Keratinocyte (primary cell): ENCODE measurements at regions not wholly inside any gene's neighbourhood (a gene's known extent, or its start where the extent isn't known, plus 50 kb on each side); places are given as distances from the start of the nearest gene placed in this dataset.

Source experiments
- DNase-seq: peaks from one replicate; pipeline ENCODE4 v3.0.0-alpha.2; 2011; ENCODE audit warnings: low read depth, missing footprints, low spot score
- FAIRE-seq: peaks from 2 replicates; lab custom pipeline; 2011; peaks lifted over from hg19 to GRCh38; lab: Jason Lieb, UNC
- H2AFZ ChIP-seq: 2 replicates; pipeline ENCODE4 v1.6.0; 2012; ENCODE audit warnings: low read length, control low read depth, inconsistent platforms; ENCODE audit not compliant: control insufficient read depth
- H3K27ac ChIP-seq: 2 replicates; pipeline ENCODE4 v1.5.1; 2011; ENCODE audit warnings: low read length; ENCODE audit not compliant: control insufficient read depth, insufficient read depth
- H3K27me3 ChIP-seq: 3 replicates; pipeline ENCODE4 v1.6.0; 2011; ENCODE audit warnings: low read length; ENCODE audit not compliant: control insufficient read depth, insufficient read depth; ENCODE audit errors: extremely low read depth
- H3K36me3 ChIP-seq, 2 experiments: 2 replicates in 1 of 2; 3 replicates in 1 of 2; pipeline ENCODE4 v1.5.1; 2011; ENCODE audit warnings: low read length in 2 of 2, mild to moderate bottlenecking in 1 of 2; ENCODE audit not compliant: control insufficient read depth in 2 of 2, insufficient read depth in 2 of 2; ENCODE audit errors: extremely low read depth in 1 of 2
- H3K4me1 ChIP-seq: 3 replicates; pipeline ENCODE4 v1.5.1; 2011; ENCODE audit warnings: low read length; ENCODE audit not compliant: control insufficient read depth, insufficient read depth; ENCODE audit errors: extremely low read depth
- H3K4me2 ChIP-seq: 3 replicates; pipeline ENCODE4 v1.6.0; 2011; ENCODE audit warnings: low read depth, low read length; ENCODE audit not compliant: control insufficient read depth, insufficient read depth; ENCODE audit errors: extremely low read depth
- H3K4me3 ChIP-seq, 3 experiments: fragments of 200-600 bp in 1 of 3; sonication (generic) in 1 of 3; 2 replicates in 2 of 3; 3 replicates in 1 of 3; pipeline ENCODE4 v1.5.1; 2011 to 2016; ENCODE audit warnings: low read length in 3 of 3, mild to moderate bottlenecking in 3 of 3, control low read depth in 2 of 3, inconsistent platforms in 1 of 3, low read depth in 1 of 3, mixed read lengths in 1 of 3, mixed run types in 1 of 3, moderate library complexity in 1 of 3; ENCODE audit not compliant: control insufficient read depth in 2 of 3, insufficient read depth in 2 of 3; ENCODE audit errors: extremely low read depth in 1 of 3
- H3K79me2 ChIP-seq: 2 replicates; pipeline ENCODE4 v1.6.0; 2012; ENCODE audit warnings: low read length; ENCODE audit not compliant: control insufficient read depth, insufficient read depth
- H3K9ac ChIP-seq: 3 replicates; pipeline ENCODE4 v1.6.0; 2011; ENCODE audit warnings: low read length; ENCODE audit not compliant: control insufficient read depth, insufficient read depth; ENCODE audit errors: extremely low read depth
- H3K9me1 ChIP-seq: 3 replicates; pipeline ENCODE4 v1.6.0; 2011; ENCODE audit warnings: low read length; ENCODE audit not compliant: control insufficient read depth, insufficient read depth; ENCODE audit errors: extremely low read depth
- H3K9me3 ChIP-seq: 2 replicates; pipeline ENCODE4 v1.5.1; 2012; ENCODE audit warnings: low read depth, low read length; ENCODE audit not compliant: control insufficient read depth
- H4K20me1 ChIP-seq: 3 replicates; pipeline ENCODE4 v1.6.0; 2011; ENCODE audit warnings: low read length; ENCODE audit not compliant: control insufficient read depth, insufficient read depth; ENCODE audit errors: extremely low read depth
- CTCF ChIP-seq, 3 experiments: IDR thresholded peaks in 1 of 3; conservative IDR thresholded peaks in 1 of 3; optimal IDR thresholded peaks in 1 of 3; 2 replicates in 2 of 3; 3 replicates in 1 of 3; pipeline versions ENCODE3 to v1.5.1; 2011; ENCODE audit warnings: low read length in 3 of 3, mild to moderate bottlenecking in 3 of 3, moderate library complexity in 2 of 3, control low read depth in 1 of 3, inconsistent platforms in 1 of 3; ENCODE audit not compliant: insufficient read depth in 2 of 3; ENCODE audit errors: extremely low read depth in 1 of 3
- EZH2 ChIP-seq: IDR thresholded peaks from one replicate; pipeline ENCODE4 v1.6.1; 2012; ENCODE audit warnings: inconsistent platforms, mild to moderate bottlenecking, low read length, moderate library complexity
- dilution Hi-C: fragments of 300-500 bp; cut with MboI; formaldehyde crosslinking; loops from one replicate; pipeline ENCODE4 v1.7.0; 2020; ENCODE audit warnings: low sequenced_read_pairs; ENCODE audit not compliant: extremely low pct_ligation_motif_present

- no peaks in the 10 kb centered on the region for H3K79me2 ChIP-seq
- no peak for FAIRE-seq
- H3K36me3 ChIP-seq = no peaks in the 10 kb centered on the region
- dilution Hi-C loops = no loop called here
- no peak overlapping the region for H2AFZ ChIP-seq
- no peak overlapping the region for H3K27ac ChIP-seq
- no peaks in the 10 kb centered on the region for H3K9me3 ChIP-seq
- no peak for TF ChIP-seq EZH2
- TF ChIP-seq CTCF (optimal IDR thresholded peaks at IDR 0.05 in 1 of 3, IDR thresholded peaks at IDR 0.05 in 1 of 3, conservative IDR thresholded peaks at IDR 0.05 in 1 of 3; ENCODE audit: extremely low read depth in 1 of 3, insufficient read depth in 2 of 3, low read length in 3 of 3) = no peak
- no peak overlapping the region for H3K9ac ChIP-seq
- peaks cover 20% of the 10 kb centered on the region for H3K4me1 ChIP-seq
- no peak overlapping the region for H3K4me2 ChIP-seq
- H3K27me3 ChIP-seq = no peaks in the 10 kb centered on the region
- no peaks in the 10 kb centered on the region for H3K9me1 ChIP-seq
- H4K20me1 ChIP-seq = no peaks in the 10 kb centered on the region
- DNase-seq = no peak
- no peak overlapping the region for H3K4me3 ChIP-seq
Measured at GRCh38 chr12:67751381-67751928, 102.9 kb downstream of the DYRK2 start.

GRCh38 chr12:67752226-67752732 lies 103.7 kb downstream of the DYRK2 start:
- H3K27ac ChIP-seq = no peak overlapping the region
- H2AFZ ChIP-seq = no peak overlapping the region
- no peaks in the 10 kb centered on the region for H3K79me2 ChIP-seq
- dilution Hi-C loops = no loop called here
- no peaks in the 10 kb centered on the region for H3K27me3 ChIP-seq
- no peaks in the 10 kb centered on the region for H3K9me1 ChIP-seq
- H3K4me2 ChIP-seq = no peak overlapping the region
- DNase-seq (no peak), FAIRE-seq (no peak)
- no peak overlapping the region for H3K9ac ChIP-seq
- H4K20me1 ChIP-seq = no peaks in the 10 kb centered on the region
- H3K4me3 ChIP-seq = no peak overlapping the region
- TF ChIP-seq CTCF (optimal IDR thresholded peaks at IDR 0.05 in 1 of 3, IDR thresholded peaks at IDR 0.05 in 1 of 3, conservative IDR thresholded peaks at IDR 0.05 in 1 of 3; ENCODE audit: extremely low read depth in 1 of 3, insufficient read depth in 2 of 3, low read length in 3 of 3) (no peak), EZH2 (no peak)
- H3K4me1 ChIP-seq = peaks cover 20% of the 10 kb centered on the region
- no peaks in the 10 kb centered on the region for H3K9me3 ChIP-seq
- no peaks in the 10 kb centered on the region for H3K36me3 ChIP-seq
